HFFc6 (cell line): ENCODE measurements at regions not wholly inside any gene's neighbourhood (a gene's known extent, or its start where the extent isn't known, plus 50 kb on each side); places are given as distances from the start of the nearest gene placed in this dataset.

Experiments
- DNase-seq: peaks from one replicate; pipeline ENCODE4 v3.0.0-alpha.2; 2018
- H3K27ac Mint-ChIP-seq: 2 replicates; pipeline ENCODE4 v1.8.0; 2020; ENCODE audit warnings: mild to moderate bottlenecking, mixed read lengths
- H3K27me3 Mint-ChIP-seq: 2 replicates; pipeline ENCODE4 v1.8.0; 2021; ENCODE audit warnings: mild to moderate bottlenecking, moderate library complexity, mixed read lengths; ENCODE audit not compliant: insufficient read depth
- H3K36me3 Mint-ChIP-seq: 2 replicates; pipeline ENCODE4 v1.8.0; 2021; ENCODE audit warnings: low read depth, mixed read lengths
- H3K4me1 Mint-ChIP-seq: 2 replicates; pipeline ENCODE4 v1.8.0; 2020; ENCODE audit warnings: low read depth, mixed read lengths
- H3K4me3 Mint-ChIP-seq: 2 replicates; pipeline ENCODE4 v1.8.0; 2020; ENCODE audit warnings: mild to moderate bottlenecking, moderate library complexity, mixed read lengths
- H3K9me3 Mint-ChIP-seq: 2 replicates; pipeline ENCODE4 v1.8.0; 2020; ENCODE audit warnings: mild to moderate bottlenecking, mixed read lengths
- TF ChIP-seq, protein P1 (sequence below): fragments of 200-600 bp; sonication (generic); IDR thresholded peaks from 2 replicates; pipeline ENCODE4 v1.5.0; 2021; ENCODE audit warnings: antibody characterized with exemption, mild to moderate bottlenecking

DNA sequence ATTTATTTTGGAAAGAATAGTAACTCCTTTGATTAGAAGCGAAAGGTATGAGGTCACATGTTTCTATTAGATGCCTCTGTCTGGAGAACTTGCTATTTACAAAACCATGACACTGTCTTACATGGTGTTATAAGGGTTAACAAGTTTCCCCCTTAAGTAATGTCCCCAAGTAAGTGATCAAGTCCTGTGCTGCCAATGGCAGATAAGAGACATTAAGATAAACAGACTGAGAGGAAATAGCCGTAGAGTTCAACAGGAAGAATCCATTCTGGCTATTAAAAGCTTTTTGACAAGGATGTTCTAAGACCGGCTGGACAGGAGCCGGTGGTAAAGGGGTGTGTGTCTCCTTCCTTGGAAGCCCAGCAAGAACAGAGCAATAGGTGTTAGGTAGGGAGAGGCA, 257.5 kb downstream of the GADD45G start:
- Mint-ChIP-seq H3K27me3 (no peaks in the 10 kb centered on the region), H3K4me3 (no peak overlapping the region), H3K36me3 (no peaks in the 10 kb centered on the region), H3K4me1 (no peaks in the 10 kb centered on the region), H3K27ac (no peak overlapping the region), H3K9me3 (peaks cover 62% of the 10 kb centered on the region)
- no peak for DNase-seq
- TF ChIP-seq, protein P1, sequence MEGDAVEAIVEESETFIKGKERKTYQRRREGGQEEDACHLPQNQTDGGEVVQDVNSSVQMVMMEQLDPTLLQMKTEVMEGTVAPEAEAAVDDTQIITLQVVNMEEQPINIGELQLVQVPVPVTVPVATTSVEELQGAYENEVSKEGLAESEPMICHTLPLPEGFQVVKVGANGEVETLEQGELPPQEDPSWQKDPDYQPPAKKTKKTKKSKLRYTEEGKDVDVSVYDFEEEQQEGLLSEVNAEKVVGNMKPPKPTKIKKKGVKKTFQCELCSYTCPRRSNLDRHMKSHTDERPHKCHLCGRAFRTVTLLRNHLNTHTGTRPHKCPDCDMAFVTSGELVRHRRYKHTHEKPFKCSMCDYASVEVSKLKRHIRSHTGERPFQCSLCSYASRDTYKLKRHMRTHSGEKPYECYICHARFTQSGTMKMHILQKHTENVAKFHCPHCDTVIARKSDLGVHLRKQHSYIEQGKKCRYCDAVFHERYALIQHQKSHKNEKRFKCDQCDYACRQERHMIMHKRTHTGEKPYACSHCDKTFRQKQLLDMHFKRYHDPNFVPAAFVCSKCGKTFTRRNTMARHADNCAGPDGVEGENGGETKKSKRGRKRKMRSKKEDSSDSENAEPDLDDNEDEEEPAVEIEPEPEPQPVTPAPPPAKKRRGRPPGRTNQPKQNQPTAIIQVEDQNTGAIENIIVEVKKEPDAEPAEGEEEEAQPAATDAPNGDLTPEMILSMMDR = no peak

DNA sequence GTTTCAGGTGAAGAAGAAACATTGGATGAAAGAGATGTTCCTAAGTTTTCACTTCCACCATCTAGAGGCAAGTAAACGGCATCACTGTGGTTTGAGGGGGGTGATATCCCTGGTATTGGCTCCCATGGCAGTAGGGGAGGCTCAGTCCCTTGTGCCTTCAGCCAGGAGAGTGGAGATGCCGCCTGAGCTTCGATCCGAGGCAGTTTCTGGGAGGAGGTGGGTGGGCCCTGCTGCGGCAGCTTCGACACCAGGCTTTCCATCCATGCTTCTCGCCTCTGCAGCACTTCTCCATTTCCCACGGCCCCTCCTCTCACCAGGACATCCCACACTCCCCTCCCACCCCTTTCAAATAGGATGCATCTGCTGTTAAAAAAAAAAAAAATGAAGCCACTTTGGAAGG, 258.3 kb downstream of the GADD45G start:
- H3K27ac Mint-ChIP-seq = no peak overlapping the region
- DNase-seq = no peak
- no peak overlapping the region for H3K4me3 Mint-ChIP-seq
- H3K9me3 Mint-ChIP-seq = peaks cover 59% of the 10 kb centered on the region
- no peaks in the 10 kb centered on the region for H3K27me3 Mint-ChIP-seq
- H3K4me1 Mint-ChIP-seq = no peaks in the 10 kb centered on the region
- H3K36me3 Mint-ChIP-seq = no peaks in the 10 kb centered on the region
- TF ChIP-seq, protein P1 = no peak

DNA sequence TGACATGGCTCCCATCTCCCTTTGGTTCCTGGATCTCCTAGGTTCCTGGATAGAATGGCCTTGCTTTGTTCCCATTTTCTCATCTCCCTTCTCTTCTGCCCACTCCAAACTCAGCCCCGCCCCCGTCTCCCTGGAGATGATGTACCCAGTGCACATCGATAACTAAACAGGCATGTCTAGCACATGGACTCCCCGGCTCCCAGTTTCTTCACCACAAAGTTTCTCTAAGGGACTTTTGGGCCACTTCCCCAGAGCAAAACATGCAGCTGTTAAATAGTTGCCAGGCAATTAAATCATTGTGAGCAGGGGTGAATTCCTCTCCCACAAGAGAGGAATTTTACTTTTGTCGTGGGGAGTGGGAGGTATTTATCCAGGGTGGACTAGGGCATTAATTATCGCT, 259.0 kb downstream of the GADD45G start:
- Mint-ChIP-seq H3K4me3 (no peak overlapping the region), H3K36me3 (no peaks in the 10 kb centered on the region), H3K27ac (no peak overlapping the region), H3K27me3 (no peaks in the 10 kb centered on the region), H3K4me1 (no peaks in the 10 kb centered on the region), H3K9me3 (peaks cover 57% of the 10 kb centered on the region)
- TF ChIP-seq, protein P1 = no peak
- no peak for DNase-seq

DNA sequence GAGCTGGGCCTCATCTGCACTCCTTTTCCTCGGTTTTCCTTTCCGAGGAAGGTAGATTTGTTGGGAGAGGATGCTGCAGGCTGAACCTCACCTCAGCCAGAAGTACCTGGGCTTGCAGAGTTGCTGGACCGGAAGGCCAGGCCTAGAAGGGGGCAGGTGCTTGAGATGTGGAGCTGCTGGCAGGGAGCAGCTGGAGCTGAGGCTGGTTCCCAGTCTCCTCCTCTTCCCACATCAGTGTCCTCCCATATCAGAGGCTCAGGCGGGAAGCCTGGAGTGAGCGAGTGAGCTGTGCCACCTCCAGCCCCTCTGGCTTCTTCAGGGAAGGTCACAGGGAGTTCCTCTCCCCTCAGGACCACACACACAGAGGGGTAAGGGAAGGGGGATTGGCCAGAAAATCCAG, 259.4 kb downstream of the GADD45G start:
- TF ChIP-seq, protein P1 = no peak

DNA sequence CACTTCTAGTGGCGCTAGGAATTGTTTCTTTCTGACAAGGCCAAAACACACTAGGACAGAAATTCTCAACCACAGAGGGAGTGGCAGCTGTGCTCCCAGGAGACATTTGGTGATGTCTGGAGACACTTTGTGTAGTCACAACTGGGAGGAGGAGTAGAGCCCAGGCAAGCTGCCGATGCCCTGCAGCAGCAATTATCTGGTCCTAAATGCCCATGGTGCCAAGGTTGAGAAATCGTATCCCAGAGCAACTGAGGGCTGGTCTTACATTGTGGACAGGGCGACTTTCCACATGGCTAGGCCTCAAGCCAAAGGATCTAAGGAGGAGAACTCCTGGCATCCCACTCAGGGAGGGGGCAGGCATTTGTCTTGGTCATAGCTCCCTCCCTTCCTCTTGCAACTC, 259.9 kb downstream of the GADD45G start:
- Mint-ChIP-seq H3K27ac (no peak overlapping the region), H3K9me3 (peaks cover 51% of the 10 kb centered on the region), H3K4me3 (no peak overlapping the region), H3K4me1 (no peaks in the 10 kb centered on the region), H3K36me3 (no peaks in the 10 kb centered on the region), H3K27me3 (no peaks in the 10 kb centered on the region)
- TF ChIP-seq, protein P1 = no peak
- DNase-seq = no peak

More for the DNA sequence above, 259.4 kb downstream of the GADD45G start:
- H3K27me3 Mint-ChIP-seq = no peaks in the 10 kb centered on the region
- peaks cover 53% of the 10 kb centered on the region for H3K9me3 Mint-ChIP-seq
- no peak overlapping the region for H3K4me3 Mint-ChIP-seq
- no peak overlapping the region for H3K27ac Mint-ChIP-seq
- no peaks in the 10 kb centered on the region for H3K36me3 Mint-ChIP-seq
- no peak for DNase-seq
- no peaks in the 10 kb centered on the region for H3K4me1 Mint-ChIP-seq

DNA sequence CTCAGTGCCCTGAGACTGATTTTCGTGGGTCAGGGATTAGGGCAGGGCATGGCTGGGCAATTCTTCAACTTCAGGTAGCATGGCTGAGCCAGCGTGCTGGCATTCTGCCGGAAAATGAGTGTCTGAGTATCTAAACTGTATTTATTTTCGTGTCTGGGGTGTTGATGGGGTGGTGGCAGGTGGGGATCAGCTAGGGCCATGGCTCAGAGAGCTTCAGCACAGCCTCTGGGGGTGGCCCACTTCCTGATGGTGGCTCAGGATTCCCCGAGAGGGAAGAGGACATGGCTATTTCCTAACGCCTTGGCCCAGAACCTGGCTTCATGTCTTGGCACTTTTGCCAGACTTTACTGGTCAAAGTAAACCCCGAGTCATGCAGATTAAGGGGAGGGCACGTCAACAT, 260.5 kb downstream of the GADD45G start:
- Mint-ChIP-seq H3K4me3 (no peak overlapping the region), H3K27ac (no peak overlapping the region), H3K27me3 (no peaks in the 10 kb centered on the region), H3K4me1 (no peaks in the 10 kb centered on the region), H3K36me3 (no peaks in the 10 kb centered on the region), H3K9me3 (peaks cover 51% of the 10 kb centered on the region)
- DNase-seq = no peak
- TF ChIP-seq, protein P1 = no peak
